ENCODE measurements at regions not wholly inside any gene's neighbourhood (a gene's known extent, or its start where the extent isn't known, plus 50 kb on each side); places are given as distances from the start of the nearest gene placed in this dataset.
A peak's percentile ranks its signal among the peaks of the same experiment; 100 is the strongest.

GRCh38 chr19:34310494-34310981 is 54.5 kb upstream of the GPI start:
- DNase-seq (ENCODE audit: low spot score): no peak
- H3K4me1 ChIP-seq (ENCODE audit: control insufficient read depth in 4 of 4, insufficient read depth in 4 of 4, low read length in 3 of 4): peaks cover 8 to 52% (median 40%) of the 10 kb centered on the region in 4 donors
- 35% methylated on average over 6 of the region's 6 CpGs for WGBS

More at GRCh38 chr19:34310494-34310981, 54.5 kb upstream of the GPI start:
- no peaks in the 10 kb centered on the region for H3K9me3 ChIP-seq (ENCODE audit: control insufficient read depth in 4 of 4, low read length in 3 of 4)
- H3K9ac ChIP-seq (ENCODE audit: low read depth in 1 of 2, low read length in 2 of 2): no peak overlapping the region
- H3K36me3 ChIP-seq (ENCODE audit: control insufficient read depth in 4 of 4, insufficient read depth in 3 of 4, low read depth in 1 of 4, low read length in 3 of 4): peaks cover 0 to 2% (median under 1%) of the 10 kb centered on the region in 4 donors
- peak; percentile 65 for TF ChIP-seq FOXA1 (IDR thresholded peaks at IDR 0.05)
- TF ChIP-seq EGR1 (IDR thresholded peaks at IDR 0.05; ENCODE audit: low read depth in 2 of 2): peak in 1 of 2 donors; percentile 67
- no peak for TF ChIP-seq CTCF (IDR thresholded peaks at IDR 0.05; ENCODE audit: low read depth, low read length, missing input control)
- TF ChIP-seq FOXA2 (IDR thresholded peaks at IDR 0.05): peak; percentile 80
- TF ChIP-seq TAF1 (conservative IDR thresholded peaks at IDR 0.05): peak; percentile 57
- no peak for TF ChIP-seq ATF3 (IDR thresholded peaks at IDR 0.05)
- TF ChIP-seq YY1 (IDR thresholded peaks at IDR 0.05): peak; percentile 72
- TF ChIP-seq REST (IDR thresholded peaks at IDR 0.05): peak; percentile 68
- TF ChIP-seq JUND (IDR thresholded peaks at IDR 0.05): no peak
- TF ChIP-seq SP1 (IDR thresholded peaks at IDR 0.05): peak; percentile 71
- peak; percentile 43 for TF ChIP-seq ZBTB33 (IDR thresholded peaks at IDR 0.05)
- peak; percentile 44 to 52 for TF ChIP-seq RAD21 (IDR thresholded peaks at IDR 0.05)
- TF ChIP-seq RXRA (IDR thresholded peaks at IDR 0.05): peak; percentile 48 to 82
- no peak for TF ChIP-seq NR2F2 (IDR thresholded peaks at IDR 0.05)
- TF ChIP-seq GABPA (IDR thresholded peaks at IDR 0.05 in 1 of 2, conservative IDR thresholded peaks at IDR 0.05 in 1 of 2): peak in 1 of 2 donors; percentile 35
- peak; percentile 41 to 70 for TF ChIP-seq HNF4A (conservative IDR thresholded peaks at IDR 0.05)
- TF ChIP-seq MAX (IDR thresholded peaks at IDR 0.05): peak; percentile 54
- no peak overlapping the region for H3K4me3 ChIP-seq (ENCODE audit: low read depth in 1 of 3, low read length in 3 of 3)
- H3K27ac ChIP-seq (ENCODE audit: low read depth in 1 of 2, low read length in 2 of 2): peak overlapping the region; percentile 80 to 91
- H3K27me3 ChIP-seq (ENCODE audit: control insufficient read depth in 4 of 4, insufficient read depth in 4 of 4, low read length in 3 of 4): no peaks in the 10 kb centered on the region

Data from liver (tissue), 8 donors.